Renal pelvis (tissue), 1 donor: ENCODE measurements at regions not wholly inside any gene's neighbourhood (a gene's known extent, or its start where the extent isn't known, plus 50 kb on each side); places are given as distances from the start of the nearest gene placed in this dataset.
"Not testable (repeated sequence)": the region's sequence is repeated elsewhere in the genome, so short reads cannot be mapped to it uniquely, and the experiment has no call there.

Experiments used
- DNase-seq: peaks from one replicate; pipeline ENCODE4 v3.0.0-alpha.2; 2013

DNA sequence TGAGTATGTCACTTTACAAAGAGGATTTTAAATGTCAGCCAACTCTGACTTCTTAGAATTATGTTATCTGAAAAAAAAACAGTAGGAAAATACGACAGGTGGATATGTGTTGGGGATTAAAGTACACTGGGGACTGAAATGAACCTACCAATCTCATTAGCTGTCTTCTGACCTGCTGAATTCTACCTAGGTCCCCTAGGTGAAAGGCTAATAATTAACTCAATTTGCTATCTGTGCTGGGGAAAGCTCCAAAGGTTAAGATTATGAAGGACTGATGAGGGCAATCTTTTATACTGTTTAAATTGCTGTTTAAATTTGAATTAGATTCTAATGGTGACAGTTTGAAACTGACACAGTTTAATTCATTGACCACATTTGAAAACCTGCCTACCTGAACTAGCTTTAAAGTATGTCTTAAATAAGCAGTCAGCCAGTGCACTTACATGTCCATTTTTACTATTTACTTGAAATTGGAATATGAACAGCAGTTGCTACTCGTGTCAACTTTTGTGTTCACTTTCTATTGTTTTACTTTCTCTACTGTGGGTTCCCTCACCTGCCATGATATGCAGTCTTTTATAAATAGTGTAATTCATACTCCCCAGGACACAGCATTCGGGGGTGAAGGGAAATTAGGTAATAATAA is 977.3 kb downstream of the C4orf33 start:
- no peak for DNase-seq

DNA sequence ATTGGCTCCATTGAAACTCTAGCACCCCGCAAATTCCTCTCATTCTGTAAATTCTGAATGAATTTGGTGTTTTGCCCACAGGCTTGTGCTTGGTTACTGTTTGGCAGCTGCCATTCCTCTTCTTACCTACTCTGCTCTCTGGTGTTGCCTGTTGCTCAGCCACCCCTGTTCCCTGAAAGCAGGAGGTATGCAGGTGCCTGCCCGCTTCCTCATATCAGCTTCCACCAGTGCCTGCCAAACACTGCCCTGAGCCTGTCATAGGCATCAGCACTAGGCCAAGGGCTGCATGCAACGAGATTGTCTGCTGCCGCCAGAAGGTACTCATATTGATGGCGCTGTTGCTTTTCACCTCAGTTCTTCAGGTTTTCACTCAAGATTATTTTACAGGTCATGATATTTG is 978.1 kb downstream of the C4orf33 start:
- DNase-seq, result no peak

DNA sequence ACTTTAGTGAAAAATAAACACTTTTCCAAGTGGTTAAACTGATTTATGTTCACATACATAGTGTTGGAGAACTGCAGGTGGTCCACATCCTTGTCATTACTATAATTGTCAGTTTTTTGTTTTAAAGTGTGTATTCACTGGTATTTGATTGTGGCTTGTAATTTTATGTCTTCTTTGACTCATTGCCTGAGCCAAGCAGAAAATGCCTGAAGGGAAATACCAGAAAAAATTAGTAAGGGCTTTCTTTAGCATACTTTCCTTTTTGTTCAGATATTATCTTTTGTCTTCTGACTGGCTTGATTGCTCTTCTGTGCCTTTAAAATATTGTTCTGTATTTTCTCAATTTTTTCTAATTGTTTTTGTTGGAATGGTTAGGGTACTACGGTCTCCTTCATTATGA is 981.3 kb downstream of the C4orf33 start:
- DNase-seq, result peak; percentile 34

DNA sequence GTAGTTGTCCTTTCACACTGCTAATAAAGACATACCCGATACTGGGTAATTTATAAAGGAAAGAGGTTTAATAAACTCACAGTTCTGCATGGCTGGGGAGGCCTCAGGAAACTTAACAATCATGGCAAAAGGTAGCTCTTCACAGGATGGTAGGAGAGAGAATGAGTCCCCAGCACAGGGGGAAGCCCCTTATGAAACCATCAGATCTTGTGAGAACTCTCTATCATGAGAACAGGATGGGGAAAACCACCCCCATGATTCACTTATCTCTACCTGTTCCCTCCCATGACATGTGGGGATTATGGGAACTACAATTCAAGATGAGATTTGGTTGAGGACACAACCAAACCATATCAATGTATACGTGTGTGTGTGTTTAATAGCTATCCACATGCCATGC is 983.1 kb downstream of the C4orf33 start:
- DNase-seq, result not testable (repeated sequence)

DNA sequence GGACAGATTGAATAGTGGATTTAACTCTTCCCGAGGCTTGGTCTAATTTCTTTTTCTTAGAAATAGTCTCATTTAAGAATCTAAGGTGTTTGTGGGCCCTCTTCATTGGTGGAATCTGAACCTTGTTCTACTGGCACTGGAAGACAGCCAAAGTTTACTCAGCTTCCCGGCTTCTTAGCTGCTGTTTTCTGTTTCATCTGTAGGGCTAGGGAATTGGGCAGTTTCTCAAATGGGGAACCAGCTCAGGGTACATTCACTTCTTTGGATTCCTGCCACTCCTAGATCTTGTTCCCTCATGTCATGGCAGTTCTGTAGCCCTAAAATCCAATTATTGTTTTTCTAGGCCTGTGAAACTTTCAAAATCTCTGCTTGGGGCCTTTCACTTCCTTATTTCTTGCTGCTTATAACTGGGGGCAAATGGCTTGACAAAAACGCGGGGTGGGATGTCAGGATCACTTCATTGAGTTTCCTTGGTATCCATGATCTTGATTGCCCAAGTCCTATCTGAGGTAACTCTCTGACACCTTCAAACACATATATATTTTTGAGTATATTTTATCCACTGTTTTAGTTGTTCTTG is 985.0 kb downstream of the C4orf33 start:
- DNase-seq, result no peak

DNA sequence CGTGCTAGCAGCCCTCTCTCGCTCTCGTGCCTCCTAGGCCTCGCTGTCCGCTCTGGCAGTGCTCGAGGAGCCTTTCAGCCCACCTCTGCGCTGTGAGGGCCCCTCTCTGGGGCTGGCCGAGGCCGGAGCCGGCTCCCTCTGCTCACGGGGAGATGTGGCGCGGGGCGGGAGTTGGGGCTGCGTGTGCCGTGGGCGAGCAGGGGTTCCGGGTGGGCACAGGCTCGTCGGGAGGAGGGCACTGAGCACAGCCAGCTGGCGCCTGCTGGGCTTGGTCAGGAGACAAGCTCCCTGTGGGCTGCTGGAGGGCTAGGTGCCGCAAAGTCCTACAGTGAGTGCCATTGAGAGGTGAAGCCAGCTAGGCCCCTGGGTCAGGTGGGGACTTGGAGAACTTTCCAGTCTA is 994.5 kb downstream of the C4orf33 start:
- no peak for DNase-seq

DNA sequence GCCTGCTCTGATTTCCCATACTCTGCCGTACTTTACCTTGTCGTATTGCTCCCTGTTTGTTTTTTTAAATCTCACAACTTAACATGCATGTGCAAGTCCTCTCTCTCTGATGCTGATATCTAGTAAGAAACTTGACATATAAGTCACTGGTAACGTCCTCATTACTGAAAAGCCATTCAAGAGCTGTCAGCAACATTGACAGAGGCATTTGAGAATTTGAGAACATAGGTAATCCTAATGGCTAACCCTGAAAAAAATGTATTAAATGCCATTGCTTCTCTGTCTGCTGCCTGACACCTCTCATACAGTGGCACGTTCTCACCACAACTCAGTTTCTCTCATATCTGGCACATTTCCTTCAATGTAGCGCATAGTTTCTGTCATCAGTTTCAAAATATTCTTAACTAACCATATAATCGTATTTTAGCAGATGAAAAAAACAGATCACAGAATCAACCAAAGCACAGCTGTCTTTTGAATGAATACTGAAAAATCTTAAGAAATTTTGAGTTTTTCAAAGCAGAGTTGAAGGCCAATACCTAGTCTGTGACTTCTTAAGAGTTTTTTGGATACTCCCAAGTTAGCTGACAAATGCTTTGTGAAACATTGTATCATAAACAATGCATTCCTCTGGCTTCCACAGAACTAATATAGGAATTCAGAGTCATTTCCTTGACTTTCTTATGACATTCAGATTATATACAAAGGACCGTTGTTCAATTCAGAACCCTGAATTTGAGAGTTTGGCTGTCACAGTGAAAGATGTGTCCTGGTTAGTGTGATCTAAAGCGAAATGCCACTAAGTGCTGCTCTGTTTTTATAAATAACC is 996.4 kb downstream of the C4orf33 start:
- DNase-seq, result no peak

DNA sequence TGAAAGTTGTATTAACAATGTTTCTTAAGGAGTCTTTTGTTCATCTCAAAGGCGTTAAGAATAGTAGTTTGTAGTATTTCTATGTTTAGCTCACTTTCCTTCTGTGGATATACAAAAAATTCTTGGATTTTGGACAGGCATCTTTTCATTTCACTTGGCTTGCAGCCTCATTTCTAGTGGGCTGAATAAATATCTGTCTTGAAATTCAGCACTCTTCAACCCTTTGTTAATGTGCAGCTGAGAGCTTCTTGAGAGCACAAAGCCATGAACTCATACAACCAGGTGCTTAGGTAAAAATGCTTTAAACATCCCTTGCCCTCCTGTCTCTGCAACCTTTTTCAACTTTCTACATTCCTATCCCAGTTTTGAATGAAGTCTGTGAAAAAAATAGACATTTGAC is 1003.2 kb downstream of the C4orf33 start:
- no peak for DNase-seq

DNA sequence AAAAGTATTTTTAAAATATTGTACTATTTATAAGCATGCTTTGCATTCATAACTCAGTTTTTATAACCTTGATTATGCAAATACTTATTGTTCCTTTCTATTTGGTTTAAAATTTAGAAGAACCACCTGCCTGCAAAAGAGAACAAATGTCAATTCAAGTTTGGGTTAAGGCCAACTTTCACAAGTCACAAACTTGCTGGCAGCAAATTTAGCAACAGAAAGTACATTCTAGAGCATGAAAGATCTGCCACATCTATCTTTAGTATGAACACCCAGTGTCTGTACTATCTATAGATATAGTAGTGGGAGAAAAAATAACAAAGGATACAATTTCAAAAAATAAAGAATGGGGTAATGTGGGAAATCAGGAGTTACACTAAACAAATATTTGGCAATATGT is 1014.2 kb downstream of the C4orf33 start:
- no peak for DNase-seq

DNA sequence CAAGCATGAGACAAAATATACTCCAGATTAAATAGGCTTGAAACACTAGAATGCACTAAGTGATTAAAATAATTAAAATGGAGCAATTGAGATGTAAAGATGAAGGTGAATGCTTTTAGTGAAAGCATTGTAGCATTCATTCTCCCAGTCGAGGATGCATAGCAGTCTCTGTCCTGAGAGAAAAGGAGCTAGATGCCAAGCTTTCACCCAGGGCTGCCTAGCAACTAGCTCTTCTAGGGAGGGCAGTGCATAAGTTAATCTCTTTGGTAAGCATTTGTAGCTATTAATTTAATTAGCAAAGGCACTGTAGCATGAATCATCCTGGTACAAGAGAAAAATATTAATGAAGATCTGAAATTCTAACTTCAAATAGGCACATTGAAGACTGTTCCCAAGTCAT is 1014.8 kb downstream of the C4orf33 start:
- DNase-seq, result no peak

DNA sequence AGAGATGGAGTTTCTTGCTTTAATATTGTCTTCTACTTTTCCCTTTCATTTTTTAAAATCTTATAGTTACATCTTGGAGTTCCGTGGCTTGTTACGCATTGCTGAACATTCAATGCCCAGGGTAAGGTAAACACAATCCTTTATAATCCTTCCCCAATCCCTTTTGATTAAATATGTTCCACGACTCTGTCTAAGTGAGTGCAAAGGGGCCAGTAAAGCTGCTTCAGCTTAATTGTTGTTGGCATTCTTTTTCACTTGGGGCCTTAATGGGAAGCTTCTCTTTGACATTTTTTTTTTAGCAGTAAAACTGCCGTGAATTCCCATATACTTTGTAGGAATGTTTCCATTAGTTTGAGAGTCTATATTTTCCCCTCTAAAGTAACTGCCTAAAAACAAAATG is 1028.1 kb downstream of the C4orf33 start:
- no peak for DNase-seq

DNA sequence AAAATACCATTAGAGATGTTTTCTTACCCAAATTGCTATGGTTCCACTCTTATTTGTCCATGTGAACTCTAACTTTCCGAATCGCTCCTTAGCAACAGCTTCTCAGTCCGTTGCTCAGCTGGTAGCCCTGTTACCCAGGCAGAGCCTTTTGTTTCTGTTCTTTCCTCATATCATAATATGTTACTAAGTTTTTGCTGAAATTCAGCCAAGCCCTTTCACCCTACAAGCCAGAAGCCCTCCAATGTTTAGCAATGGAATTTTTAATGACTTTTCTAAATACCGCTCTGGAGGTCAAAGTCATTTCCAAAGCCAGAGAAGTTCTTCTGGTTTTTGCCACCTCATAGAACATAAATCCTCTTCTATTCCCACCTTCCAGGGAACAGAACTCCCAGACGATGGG is 1029.5 kb downstream of the C4orf33 start:
- no peak for DNase-seq

DNA sequence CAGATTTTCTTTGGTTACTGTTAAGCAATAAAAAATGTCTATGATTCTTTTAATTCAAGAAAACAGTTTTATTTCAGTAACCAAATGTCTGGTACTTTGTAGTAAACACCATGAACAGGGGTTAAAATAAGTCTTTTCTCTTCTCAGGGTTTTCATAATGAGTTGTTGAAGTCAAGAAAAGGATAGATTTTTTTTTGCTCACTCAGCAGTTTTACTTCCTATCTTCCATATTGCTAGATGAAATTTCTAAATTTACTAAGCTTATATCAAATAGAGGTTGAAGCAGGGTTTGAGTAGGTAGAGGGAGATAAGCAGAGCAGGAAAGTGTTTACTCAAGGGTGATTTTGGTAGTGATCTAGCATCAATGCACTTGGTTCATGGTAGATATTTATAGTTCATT is 1031.3 kb downstream of the C4orf33 start:
- no peak for DNase-seq

DNA sequence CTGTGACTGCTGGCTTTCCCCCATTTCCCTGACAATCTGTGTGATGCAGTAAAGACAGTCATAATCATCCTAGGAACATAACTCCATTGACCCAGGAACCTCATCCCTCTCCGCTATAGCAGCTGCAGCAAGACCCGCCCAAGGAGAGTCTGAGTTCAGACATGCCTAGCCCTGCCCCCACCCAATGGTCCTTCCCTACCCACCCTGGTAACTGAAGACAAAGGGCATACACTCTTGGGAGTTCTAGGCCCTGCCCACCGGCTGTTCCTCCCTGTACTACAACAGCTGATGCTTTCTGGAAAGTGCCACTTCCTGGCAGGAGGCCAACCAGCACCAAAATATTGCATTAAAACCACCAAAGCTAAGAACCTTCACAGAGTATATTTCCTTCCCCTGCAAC is 1035.6 kb downstream of the C4orf33 start:
- DNase-seq, result no peak

DNA sequence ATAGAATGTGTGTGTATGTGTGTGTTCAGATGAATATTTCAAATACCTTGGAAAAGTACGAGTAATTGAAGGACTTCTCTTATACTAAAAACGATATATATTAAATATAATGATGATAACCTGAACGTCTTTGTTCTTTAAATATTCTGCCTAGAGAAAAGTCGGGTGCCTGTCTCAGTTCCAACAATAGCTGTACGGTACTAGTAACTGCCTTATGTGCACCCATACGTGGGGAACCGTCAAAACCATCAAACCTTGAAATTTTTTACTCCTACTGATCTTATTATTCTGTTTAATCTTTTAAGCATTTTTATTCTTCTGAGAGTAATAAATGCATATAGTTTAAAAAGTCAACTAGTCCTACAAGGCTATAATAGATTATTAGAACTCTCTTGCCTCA is 1045.7 kb downstream of the C4orf33 start:
- DNase-seq, result no peak

DNA sequence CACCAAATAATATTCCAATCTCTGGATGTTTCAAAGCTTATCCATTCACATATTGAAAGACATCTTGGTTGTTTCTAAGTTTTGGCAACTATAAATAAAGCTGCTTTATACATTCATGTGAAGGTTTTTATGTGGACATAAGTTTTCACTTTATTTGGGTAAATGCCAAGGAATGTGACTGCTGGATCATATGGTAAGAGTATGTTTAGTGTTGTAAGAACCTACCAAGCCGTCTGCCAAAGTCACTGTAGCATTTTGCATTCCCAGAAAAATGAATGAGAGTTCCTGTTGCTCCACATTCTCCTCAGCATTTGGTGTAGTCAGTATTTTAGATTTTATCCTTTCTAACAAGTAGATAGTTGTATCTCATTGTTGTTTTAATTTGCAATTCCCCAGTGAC is 1047.7 kb downstream of the C4orf33 start:
- DNase-seq, result no peak

DNA sequence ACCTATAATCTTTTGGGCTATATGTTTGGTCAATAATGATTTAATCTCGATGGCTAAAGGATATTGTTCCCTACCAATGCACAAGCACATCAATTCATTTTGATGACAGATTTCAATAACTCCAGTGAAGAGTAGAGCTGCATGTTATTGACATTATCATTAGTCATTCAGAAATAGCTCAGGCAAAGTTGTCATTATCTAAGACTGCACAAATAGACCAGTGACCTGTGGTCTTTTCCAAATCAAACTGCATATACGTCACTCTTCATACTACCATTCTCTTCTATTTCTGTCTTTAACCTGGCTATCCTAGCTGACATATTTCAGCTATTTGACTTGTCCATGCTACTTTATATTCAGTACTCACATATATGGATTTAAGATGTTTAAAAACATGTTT is 1050.8 kb downstream of the C4orf33 start:
- no peak for DNase-seq

DNA sequence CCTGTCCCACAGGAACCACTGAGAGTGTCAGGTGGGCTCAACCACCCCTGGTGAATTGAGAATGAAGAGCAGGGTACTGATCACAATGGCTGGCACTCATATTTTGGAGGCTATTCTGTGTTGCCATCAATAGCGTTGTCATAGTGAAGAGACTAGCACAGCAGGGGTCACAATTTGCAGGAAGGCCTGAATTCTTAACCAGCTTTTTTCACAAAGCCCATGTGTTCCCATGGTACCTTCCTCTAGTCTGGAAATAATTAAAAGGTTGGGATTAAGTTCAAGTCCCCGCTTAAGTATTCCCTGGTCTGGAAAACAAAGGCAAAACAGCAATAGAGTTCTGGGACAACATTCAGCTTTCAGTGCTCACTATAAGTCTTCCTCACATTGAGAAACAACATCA is 1051.7 kb downstream of the C4orf33 start:
- DNase-seq, result no peak

DNA sequence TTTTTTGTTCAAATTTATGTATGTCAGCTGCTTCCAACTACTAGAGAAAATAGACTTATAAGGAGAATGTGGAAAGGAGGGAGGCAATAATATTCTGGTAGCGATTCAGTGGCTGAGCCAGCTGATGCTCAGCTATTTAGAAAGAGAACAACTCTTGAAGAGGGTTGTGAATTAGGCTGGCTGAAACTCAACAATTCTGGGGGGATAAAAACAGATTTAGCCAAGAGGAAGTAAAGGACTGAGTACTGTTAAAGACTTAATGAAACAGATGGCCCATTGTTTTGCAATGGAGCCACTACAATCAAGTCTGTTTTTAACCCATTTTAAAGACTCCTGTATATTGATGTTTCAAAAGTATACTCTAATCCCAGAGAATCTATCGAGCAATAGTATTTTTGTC is 1058.9 kb downstream of the C4orf33 start:
- DNase-seq, result no peak

DNA sequence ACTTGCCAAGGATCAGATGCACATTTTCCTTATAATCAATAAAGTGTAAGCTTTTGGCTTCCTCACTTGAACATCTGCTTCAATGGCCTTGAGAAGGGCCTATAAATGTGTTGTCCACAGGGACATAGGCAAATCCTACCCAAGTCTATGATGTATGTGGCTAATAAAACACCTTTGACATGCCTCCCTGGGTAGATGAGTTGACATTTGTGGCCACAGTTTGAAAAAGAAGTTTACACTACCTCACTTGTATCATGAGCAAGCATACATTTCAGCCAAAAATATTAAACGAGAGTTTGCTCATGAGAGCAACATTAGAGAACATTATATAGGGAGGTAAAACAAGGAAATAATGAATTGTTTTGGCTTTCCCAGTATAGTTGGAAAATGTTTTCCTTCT is 1067.7 kb downstream of the C4orf33 start:
- DNase-seq, result no peak

DNA sequence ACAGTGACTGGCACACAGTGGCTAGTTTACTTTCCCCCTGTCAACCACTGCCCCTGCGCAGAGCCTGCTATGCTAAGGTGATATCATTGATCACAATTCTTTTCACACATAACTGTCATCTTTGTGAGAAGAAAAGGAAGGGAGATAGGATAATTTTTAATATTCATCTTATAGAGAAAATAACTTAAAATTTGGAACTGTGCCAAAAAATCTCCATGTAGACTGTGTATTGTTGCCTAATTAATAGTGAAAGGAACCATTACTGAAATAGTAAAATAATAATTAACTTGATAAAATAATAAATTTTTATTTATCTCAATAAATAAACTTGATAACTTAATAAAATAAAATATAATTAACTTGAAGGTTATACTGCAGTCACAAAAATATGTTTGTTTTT is 1069.4 kb downstream of the C4orf33 start:
- DNase-seq, result no peak

DNA sequence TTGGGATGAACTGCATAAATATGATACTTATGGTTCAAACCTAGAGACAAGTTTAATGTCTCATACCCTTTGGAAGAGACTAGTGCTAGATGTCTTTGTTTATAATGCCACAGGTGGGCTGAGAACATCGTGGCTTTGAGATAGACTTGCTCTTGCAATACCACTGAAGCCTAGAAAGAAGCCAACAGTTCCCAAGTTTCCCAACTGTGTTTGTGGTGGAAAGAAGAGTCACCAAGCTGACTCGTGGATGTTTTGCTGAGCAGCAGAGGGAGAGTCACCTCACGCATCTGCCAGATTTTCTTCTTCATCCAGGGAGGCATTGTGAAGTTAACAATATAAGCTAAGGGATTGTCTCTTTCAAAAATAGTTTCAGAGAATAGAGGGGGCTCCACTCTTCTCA is 1076.2 kb downstream of the C4orf33 start:
- DNase-seq, result no peak

DNA sequence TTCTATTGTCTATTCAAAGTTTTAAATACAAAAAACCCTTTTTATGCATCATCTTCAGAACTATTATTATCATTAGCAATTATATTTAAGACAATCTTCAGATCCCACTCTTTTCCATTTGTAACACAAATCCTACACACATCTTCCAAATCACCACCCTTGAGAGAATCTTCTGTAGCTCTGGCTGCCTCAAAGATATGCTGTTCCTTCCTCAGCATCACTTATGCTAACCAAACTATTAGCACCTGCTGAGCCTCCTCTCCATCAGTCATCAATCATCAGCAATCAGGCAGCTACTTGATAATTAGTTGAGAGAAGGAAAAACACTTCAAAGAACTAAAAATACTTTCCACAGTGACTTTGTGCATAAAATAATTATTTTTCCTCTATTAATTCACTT is 1082.2 kb downstream of the C4orf33 start:
- DNase-seq, result no peak

DNA sequence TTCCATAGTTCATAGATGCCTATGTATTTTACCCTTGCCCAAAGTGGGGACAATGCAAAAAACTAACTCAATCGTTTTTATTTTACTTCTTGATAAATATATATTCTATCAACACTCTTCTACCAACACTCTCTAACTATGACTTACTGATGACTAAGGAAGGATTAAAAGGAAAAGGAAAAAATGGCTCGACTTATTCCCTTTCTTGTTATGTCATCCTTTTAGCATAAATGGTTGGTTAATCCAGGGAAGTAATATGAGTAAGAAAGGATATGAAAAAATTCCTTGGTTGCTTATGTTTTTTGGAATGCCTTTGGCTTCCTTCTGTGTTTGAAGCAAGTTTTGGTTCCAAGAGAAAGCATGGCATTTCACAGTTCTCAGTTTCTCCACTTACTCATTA is 1087.1 kb downstream of the C4orf33 start:
- no peak for DNase-seq
